Fibroblast of skin of abdomen (primary cell): ENCODE measurements at regions not wholly inside any gene's neighbourhood (a gene's known extent, or its start where the extent isn't known, plus 50 kb on each side); places are given as distances from the start of the nearest gene placed in this dataset.

Experiments
- DNase-seq: peaks from one replicate; pipeline ENCODE4 v3.0.0-alpha.2; 2013

DNA sequence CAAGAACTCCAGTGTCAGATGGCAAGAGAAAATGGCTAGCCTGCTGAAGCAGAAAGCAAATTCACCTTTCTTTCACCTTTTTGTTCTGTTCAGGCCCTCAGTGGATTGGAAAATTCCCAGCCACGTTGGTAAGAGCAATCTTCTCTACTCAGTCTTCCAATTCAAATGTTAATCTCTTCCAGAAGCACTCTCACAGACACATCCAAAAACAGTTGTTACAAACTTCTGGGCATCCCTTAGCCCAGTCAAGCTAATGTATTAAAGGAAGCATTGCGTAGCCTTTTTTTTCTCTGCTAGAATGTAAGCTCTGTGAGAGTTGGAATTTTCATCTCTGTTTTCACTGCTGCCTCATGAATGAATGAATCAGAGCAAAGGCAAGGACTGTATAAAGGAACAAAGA is 109.2 kb upstream of the ROBO2 start:
- no peak for DNase-seq

DNA sequence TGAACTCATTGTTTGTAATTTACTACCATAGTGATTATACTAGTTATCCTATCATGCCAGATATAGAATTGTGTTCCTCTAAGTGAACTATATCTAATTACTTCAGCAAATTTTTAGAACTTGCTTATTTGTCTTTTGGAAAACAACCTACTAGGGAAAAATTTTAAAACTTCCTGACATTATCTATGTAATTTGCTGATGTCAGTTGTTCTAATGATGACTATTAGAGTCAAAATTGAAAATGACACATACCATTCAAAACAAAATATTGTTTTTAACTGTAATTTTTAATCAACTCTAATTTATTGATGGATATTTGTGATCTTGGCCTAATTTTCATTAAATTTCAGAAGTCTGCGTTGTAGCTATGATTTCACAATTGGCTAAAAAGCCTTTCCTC is 106.7 kb upstream of the ROBO2 start:
- DNase-seq, result no peak

DNA sequence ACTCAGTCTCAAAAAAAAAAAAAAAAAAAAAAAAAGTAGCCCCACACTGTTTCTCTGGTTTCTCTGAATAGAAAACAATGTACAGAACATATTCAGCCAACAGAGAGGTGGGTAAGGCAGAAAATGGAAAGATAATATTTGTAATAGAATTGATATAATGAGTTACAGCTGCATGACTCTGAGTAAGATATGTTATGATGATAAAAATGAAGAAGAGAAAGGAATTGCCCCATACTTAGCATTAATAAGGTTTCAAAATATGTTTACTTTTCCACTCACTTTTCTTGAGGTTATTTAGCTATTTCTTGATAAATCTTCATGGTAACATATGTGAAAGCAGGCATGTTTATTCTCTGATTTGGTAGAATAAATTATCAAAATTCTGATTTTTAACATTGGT is 100.9 kb upstream of the ROBO2 start:
- DNase-seq, result no peak

DNA sequence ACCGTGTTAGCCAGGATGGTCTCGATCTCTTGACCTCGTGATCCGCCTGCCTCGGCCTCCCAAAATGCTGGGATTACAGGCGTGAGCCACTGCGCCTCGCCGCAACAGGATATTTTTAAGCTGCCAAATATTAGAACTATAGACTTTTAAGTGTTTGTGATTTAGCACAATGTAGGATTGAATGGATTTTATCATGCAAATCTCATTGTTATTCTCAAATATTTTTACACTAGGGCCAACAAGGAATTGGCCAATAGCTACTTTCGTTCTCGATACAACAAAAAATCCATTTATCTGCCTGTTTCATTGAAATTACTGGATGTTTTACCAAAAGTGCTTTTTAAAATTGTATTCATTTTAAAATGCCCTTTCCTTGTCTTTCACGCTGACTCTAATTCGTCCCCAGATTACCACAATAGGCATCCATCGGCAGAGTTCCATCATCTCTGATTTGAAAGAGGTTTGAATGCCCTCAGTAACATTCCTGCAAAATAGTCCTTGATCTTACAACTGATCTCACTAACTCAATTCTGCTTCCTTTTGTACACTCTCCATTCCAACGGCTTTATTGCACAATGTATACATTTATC is 99.6 kb upstream of the ROBO2 start:
- DNase-seq, result no peak

DNA sequence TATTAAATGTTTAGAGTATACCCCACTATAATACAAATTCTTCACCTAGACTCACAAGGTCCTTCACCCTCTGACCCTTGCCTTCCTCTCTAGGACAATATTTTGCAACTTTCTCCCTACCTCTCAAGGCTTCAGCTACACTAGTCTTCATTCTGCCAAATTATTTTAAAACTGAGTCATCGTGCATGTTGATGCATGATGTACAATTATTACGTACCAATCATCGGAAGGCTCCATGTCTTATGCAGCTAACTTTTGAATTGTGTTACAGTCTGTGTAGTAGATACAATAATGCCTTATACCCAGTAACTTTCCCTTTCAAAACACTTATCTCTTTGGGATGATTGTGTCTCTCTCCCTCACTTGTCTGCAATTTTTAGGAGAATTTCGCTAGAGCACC is 98.5 kb upstream of the ROBO2 start:
- DNase-seq, result no peak

DNA sequence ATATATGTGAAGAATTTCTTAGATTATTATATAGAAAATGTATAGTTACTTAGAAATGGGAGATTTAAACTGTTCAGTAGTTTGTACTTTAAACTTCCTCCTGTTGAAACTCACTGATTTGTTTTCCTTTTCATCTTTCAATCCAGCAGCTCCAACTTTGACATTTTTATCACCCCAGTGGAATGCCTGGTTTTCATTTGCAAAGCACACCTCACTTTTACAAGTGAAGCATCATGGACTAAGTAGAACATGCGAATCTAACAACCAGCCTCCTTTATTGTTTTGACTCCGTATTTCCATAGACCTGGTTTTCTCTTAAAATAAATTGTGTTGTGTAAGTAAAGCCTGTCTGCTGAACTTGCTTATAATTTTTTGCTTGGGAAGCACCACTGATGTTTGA is 97.8 kb upstream of the ROBO2 start:
- no peak for DNase-seq

DNA sequence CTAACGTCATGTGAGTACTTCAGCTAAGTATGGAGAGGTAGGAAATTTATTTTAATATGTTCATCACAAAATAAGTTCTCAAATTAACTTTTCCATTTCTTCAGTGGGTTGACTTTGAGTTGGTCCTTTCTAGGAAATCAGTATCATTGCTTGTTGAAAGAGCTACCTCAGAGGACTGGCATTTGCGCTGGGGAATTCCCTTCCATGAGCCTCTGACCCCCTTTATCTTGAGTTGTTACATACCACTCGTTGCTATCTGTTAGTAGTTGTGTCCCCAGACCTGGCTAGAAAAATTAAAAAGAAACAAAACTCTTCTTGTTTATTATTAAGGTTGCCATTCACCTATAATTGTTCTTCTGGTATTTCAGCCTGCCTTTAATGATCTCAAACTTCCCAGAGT is 96.8 kb upstream of the ROBO2 start:
- no peak for DNase-seq

DNA sequence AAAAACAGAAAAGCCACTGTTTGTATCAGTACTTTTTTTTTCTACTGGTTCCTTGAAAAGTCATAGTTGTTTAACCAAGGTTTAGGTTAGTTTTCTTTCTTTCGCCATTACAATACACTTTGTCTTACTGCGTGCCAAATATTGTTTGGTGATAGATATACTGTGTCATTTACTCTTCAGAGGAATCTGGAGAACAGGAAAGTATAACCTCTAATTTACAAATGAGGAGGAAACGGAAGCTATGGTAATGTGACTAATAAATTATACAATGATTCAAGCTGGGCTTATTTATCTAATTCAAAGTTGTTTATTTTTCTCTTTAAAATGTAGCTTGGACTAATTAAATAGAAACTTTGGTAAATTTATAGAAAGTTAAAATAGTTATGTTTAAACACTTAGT is 96.2 kb upstream of the ROBO2 start:
- DNase-seq, result no peak

DNA sequence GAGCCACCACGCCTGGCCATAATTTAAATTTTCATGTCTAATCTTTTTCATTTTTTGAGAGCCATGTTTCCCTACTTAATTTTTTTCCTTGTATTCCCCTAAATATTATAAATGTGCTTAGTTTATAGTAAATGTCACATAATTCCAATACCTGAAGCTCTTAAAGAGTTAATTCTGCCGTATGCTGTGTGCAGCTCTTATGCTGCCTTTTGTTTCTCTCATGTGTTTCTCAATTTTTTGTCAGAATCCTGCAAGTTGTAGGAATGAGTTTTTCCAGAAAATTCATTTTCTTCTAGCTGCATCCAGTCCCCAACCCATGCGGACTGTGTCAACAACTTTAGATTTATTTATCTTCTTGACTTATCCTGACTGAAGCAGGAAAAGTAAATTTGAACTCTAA is 90.9 kb upstream of the ROBO2 start:
- no peak for DNase-seq

DNA sequence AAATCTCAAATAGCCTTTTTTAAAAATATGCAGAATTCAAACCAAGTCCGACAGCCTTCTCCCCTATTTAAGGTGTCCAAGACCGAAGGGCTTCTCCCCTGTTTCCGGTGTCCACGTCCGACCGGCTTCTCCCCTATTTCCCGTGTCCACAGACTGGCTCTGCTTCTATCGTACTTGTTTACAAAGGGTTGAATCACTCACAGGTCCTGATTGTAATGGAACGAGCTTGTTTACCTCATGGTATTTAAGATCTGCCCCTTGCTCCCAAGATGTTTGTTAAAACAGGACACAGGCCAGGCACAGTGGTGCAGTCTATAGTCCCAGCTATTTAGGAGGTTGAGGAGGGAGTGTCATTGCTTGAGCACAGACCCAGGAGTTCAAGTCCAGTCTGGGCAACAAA is 90.4 kb upstream of the ROBO2 start:
- DNase-seq, result no peak

DNA sequence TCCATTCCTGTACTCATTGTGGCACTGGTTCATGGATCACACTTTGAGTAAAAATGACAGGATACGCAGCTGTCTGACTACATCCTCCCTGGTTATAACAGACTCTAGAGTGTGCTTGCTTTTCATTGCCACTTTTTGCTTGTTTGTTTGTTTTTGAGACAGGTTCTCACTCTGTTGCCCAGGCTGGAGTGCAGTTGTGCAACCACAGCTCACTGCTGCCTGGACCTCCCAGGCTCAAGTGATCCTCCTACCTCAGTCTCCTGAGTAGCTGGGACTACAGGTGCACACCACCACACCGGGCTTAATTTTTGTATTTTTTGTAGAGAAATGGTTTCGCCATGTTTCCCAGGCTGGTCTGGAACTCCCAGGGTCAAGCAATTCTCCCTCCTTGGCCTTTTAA is 89.3 kb upstream of the ROBO2 start:
- DNase-seq, result no peak

DNA sequence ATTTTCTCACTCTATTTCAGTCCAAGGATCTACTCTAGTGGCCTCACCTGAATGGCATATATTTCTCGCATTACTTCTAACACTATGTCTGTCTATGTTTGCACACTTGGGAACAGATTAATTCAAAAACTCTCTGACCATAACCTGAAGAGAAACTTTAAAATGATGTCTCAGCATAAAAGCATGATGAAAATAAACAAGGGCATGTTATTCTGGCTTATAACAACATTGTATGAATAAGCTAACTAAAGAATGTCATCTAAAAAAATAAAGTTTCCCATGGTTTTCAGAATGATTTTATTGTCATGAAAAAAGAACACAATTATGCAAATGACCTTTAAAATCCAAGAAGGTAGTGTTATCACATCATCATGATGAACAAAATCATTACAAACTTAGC is 85.5 kb upstream of the ROBO2 start:
- DNase-seq, result no peak

DNA sequence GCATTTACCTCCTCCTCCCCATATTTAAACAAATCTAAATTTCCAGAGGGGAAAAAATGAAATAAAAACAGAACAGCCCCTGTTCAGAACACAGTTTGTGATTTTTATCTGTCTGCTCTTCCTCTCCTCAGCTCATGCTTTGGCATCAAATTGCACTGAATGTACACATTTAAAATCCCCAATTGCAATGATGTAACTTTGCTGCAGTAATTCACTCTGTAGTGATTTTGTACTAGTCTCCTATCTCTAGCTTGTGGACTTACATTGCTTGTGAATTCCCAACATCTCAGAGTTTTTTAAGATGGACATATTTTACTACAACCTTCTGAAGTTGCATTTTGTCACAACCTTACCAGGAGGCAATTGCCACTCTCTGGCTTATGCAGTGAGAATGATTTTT is 81.6 kb upstream of the ROBO2 start:
- no peak for DNase-seq

DNA sequence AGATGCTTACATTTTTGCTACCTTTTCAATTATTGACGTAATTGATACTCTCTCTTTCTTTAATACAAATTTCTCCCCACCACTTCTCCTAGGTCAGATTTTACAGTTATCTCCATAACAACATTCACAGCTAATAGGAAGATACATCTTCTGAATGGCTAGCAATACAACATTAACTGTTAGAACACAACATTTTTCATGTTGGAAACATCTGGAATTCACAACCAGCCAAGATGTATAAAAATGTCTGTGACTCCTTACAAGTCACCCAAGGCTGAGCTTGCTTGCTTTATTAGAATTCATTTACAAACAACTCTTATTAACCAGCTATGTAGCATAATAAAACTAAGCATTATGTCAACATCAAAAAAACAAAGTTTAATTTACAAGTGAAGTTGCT is 81.0 kb upstream of the ROBO2 start:
- DNase-seq, result no peak

DNA sequence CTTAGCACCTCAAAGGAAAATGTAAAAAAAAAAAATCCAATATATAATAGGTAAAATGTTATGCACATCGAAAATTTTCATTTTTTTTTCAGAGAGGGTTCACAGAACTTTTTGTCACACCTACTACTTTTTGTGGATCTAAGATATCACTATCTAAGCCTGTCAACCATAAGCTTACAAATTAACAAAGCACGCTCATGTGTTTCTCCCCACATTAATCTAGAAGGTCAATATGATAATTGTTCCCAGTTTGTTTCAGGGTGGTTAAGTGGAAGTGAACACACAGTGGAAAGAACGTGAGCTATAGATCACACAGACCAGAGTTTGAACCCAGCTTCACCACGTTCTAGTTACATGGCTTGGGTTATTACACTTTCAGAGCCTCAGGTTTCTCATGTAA is 78.6 kb upstream of the ROBO2 start:
- no peak for DNase-seq

DNA sequence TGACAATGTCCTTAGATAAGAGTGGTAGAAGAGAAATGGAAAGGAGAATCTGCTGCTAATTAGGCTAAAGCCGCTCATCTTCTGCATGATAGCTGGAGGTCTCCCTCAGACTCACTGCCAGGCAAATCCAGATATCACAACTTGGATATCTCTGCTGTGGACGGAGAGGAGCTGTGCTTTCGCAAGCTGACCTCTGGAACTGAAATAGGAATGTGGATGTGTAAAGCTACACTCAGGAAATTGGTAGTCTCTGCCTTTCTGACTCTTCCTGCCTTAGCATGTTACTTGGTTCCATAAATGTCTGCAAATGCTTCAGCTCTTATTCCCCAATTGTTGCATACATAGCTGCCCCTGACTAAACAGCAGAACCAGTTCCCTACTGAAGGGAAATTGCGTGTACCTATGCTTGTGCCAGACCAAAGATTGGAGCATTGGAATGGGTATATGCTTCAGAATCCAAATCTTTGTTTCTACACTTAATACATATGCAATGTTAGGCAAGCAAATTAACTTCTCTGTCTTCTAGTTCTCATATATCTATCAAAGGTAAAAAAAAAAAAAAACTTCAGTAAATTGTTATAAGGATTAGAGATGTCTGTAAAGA is 74.7 kb upstream of the ROBO2 start:
- DNase-seq, result peak; percentile 9

DNA sequence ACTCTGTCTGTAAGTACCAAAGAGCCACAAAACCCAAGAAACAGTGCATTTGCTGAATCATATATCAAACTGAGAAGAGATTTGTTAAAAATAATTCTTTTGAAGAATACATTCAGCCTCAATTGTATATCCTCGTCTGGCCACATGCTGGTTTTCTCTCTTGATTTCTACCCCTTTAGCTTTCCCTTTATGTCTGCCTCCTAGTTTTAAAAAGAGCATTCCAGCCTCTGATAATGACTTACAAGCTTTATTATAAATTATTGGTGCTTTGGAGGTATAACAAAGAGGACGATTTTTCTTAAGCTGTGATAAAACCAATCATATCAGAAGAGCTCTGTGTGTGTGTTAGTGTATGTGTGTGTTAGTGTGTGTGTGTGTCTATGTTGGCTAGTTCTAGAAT is 70.4 kb upstream of the ROBO2 start:
- no peak for DNase-seq

DNA sequence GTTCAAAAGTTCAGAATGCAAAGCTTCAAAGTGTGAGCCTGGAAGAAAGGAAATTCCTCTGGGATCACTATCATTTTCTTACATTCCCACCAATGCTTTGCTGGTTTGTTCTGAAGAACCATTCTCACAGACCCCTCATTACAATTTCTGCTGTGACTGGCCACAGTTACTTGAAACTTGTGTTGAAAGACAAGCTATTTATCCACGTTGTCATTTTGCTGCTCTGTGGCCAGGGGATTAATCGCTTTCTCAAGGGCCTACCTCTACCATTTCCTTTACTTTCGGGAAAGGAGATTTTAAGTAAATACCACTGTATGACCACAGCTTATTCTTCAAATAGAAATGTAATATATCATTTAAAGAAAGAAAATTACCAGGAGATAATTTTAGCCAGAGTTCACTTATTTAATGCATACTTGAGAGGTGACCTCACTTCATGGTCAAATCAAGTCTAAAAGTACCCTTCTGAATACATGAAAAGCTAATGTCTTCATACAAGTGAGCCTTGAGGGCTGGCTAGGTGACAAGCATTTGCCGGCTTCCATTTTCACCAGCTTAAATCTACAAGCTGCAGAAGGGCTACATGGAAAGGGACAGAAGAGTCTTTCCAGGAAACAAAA is 69.8 kb upstream of the ROBO2 start:
- DNase-seq, result peak; percentile 37

DNA sequence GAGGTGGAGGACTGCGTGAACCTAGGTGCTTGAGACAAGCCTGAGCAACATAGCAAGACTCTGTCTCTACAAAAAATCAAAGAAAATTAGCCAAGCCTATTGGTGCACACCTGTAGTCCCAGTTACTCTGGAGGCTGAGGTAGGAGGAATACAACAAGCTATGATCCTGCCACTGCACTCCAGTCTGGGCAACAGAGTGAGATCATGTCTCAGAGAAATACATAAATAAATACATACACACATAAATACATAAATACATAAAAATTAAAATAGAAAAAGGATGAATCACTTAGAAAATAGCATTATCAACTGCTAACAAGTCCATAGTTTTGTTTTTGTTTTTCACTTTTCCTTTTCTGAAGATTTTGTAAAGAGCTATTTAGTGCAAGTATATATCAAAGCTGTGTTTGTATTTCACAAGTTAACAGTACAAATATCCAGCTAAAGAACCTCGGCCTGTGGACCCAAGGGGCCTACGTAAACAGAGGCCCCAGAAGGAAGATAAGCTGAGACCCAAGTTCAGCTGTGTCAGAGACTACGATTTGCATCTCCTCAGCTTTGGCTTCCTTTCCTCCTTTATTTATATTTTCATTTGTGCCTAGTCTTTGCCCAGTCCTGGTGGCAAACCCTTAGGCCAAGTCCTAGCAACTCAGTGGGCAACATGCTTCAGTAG is 67.1 kb upstream of the ROBO2 start:
- DNase-seq, result no peak

DNA sequence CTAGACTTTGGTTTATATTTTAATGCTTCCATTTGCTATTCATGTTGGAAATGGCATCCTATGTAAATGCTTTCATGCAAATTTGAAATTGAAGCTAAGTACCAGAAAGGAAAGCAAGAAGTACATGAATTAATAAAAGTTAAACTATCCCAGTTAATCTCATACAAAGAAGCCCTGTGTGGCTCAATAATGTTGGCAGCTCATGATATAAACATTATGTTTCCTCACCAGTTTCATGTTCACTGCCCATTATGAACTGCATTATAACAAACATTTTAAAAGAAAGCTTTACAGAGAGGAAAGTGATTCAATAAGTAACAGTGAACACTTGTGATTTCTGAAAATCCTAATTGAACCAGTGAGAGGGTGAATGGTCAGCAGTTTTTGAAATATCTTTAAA is 62.9 kb upstream of the ROBO2 start:
- DNase-seq, result no peak

DNA sequence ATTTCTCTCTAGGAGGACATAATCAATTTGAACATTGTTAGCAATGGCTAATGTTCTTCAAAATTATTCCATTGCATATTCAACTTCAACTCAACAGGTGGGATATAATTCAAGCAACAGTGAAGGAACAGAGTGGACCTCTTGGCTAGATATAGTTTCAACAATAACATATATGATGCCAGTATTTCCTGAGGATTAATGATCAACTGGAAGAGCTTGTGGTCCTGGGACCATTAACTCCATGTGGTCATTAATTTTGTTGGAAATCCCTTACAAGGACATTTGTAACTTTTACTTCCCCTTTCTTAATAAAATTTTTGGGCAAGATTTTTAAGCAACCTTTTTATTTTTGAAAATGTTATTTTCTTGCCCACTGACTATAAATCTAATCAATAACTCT is 54.3 kb upstream of the ROBO2 start:
- no peak for DNase-seq

DNA sequence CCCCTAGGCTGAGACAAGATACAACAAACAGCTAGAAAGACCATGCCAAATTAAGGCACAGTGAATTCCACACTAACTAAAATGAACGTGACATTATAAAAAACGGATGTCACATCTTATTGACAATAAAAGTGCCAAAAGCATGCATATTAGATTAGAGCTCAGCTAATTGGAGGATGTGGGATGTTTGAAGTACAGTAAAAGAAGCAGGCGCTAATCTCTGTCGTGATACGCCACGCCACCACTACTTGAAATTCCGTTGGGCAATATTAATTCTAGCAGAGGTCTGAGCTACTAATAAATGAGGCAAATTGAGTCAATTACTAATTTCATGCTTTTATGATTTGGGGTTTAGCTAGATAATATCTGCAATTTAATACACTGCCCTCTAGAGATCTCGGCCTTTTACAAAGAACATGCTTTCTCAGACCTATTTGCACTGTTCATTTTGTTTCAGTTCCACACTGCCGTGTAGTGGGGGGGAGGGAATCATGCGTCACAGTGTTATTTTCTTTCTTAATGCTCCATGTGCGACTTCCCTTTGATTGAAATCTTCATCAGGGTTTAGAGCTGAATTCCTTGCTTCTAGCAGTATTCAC is 52.9 kb upstream of the ROBO2 start:
- DNase-seq, result no peak
